K562 (cell line): ENCODE measurements at regions not wholly inside any gene's neighbourhood (a gene's known extent, or its start where the extent isn't known, plus 50 kb on each side); places are given as distances from the start of the nearest gene placed in this dataset.

Experiments
- ATAC-seq: fragments of 200-7000 bp; cut with Tn5 transposase; 3 replicates; pipeline ENCODE4 v1.9.1; 2020; ENCODE audit warnings: moderate library complexity
- BruUV-seq: library from RNA; stranded (reverse); fragments of 400-500 nt; replicated peaks from 2 replicates; lab custom pipeline; 2021; lab: Mats Ljungman, UMichigan
- CTCF ChIA-PET: fragments of 300-600 bp; formaldehyde crosslinking; extraction: SDS; loops from one replicate; lab custom pipeline; 2021; ENCODE audit warnings: low intra/inter-chr PET ratio; lab: Yijun Ruan, JAX
- POLR2A ChIA-PET: fragments of 300-600, 350-650 bp; sonication (Branson Sonifier 250); formaldehyde crosslinking; extraction: SDS; loops from one replicate; lab custom pipeline; 2021; ENCODE audit warnings: antibody characterized with exemption, inconsistent platforms; lab: Yijun Ruan, JAX
- DNase-seq, 4 experiments: peaks; one replicate each; pipeline versions ENCODE4 v3.0.0 to v3.0.0-alpha.2; 2011 to 2018; ENCODE audit warnings: low spot score in 3 of 4, mixed read lengths in 3 of 4; ENCODE audit errors: extremely low read depth in 1 of 4
- FAIRE-seq: peaks from 2 replicates; lab custom pipeline; 2011; peaks lifted over from hg19 to GRCh38; lab: Jason Lieb, UNC
- H2AFZ ChIP-seq: 2 replicates; pipeline ENCODE4 v1.6.0; 2011; ENCODE audit warnings: low read depth, low read length, control low read depth, inconsistent platforms
- H3K27ac ChIP-seq: fragments of 200-600 bp; 3 replicates; pipeline ENCODE4 v1.8.0; 2011; ENCODE audit warnings: low read depth, mild to moderate bottlenecking, control low read depth, inconsistent platforms, low read length, moderate library complexity, mixed read lengths; ENCODE audit errors: extremely low read depth
- H3K27me3 ChIP-seq, 2 experiments: fragments of 300-600 bp in 1 of 2; 2 replicates in 1 of 2; 3 replicates in 1 of 2; pipeline versions ENCODE4 v1.6.0 to v1.8.0; 2011; ENCODE audit warnings: inconsistent platforms in 2 of 2, low read length in 2 of 2, mild to moderate bottlenecking in 1 of 2, mixed read lengths in 1 of 2, moderate library complexity in 1 of 2; ENCODE audit not compliant: control insufficient read depth in 2 of 2, insufficient read depth in 2 of 2
- H3K36me3 ChIP-seq: fragments of 300-600 bp; 3 replicates; pipeline ENCODE4 v1.8.0; 2011; ENCODE audit warnings: mild to moderate bottlenecking, low read length, inconsistent platforms; ENCODE audit not compliant: control insufficient read depth, insufficient read depth
- H3K4me1 ChIP-seq, 2 experiments: fragments of 200-600 bp in 1 of 2; replicated peaks in 1 of 2; 2 replicates in 1 of 2; 3 replicates in 1 of 2; pipeline versions ENCODE4 v1.5.1 to v1.8.0; 2011; ENCODE audit warnings: inconsistent platforms in 2 of 2, low read length in 2 of 2, mild to moderate bottlenecking in 1 of 2, mixed read lengths in 1 of 2, moderate library complexity in 1 of 2; ENCODE audit not compliant: control insufficient read depth in 2 of 2, insufficient read depth in 2 of 2
- H3K4me2 ChIP-seq: 2 replicates; pipeline ENCODE4 v1.6.1; 2011; ENCODE audit warnings: low read length, control low read depth, inconsistent platforms, mixed read lengths; ENCODE audit not compliant: insufficient read depth
- H3K4me3 ChIP-seq: fragments of 200-600 bp; sonication (generic), shearing (Covaris generic); 2 replicates; pipeline ENCODE4 v1.5.1; 2016; ENCODE audit warnings: control low read depth, inconsistent platforms
- H3K79me2 ChIP-seq: fragments of 200-600 bp; 3 replicates; pipeline ENCODE4 v1.8.0; 2011; ENCODE audit warnings: low read length, inconsistent platforms; ENCODE audit not compliant: control insufficient read depth, insufficient read depth
- H3K9ac ChIP-seq, 2 experiments: 2 replicates each; pipeline versions ENCODE4 v1.6.0 to v1.6.1; 2011; ENCODE audit warnings: low read depth in 2 of 2, low read length in 2 of 2, control low read depth in 1 of 2, inconsistent platforms in 1 of 2, mild to moderate bottlenecking in 1 of 2, mixed read lengths in 1 of 2; ENCODE audit not compliant: insufficient read depth in 1 of 2
- H3K9me1 ChIP-seq: one replicate; pipeline ENCODE4 v1.6.0; 2011; ENCODE audit warnings: inconsistent platforms, mild to moderate bottlenecking, low read length, moderate library complexity; ENCODE audit not compliant: control insufficient read depth, insufficient read depth
- H3K9me3 ChIP-seq: replicated peaks from 2 replicates; pipeline ENCODE4 v1.5.1; 2011; ENCODE audit warnings: low read depth, low read length, inconsistent platforms; ENCODE audit not compliant: control insufficient read depth, insufficient read depth
- H4K20me1 ChIP-seq: replicated peaks from 2 replicates; pipeline ENCODE4 v1.6.1; 2011; ENCODE audit warnings: low read length, inconsistent platforms, mixed read lengths; ENCODE audit not compliant: control insufficient read depth, insufficient read depth
- CBX3 ChIP-seq, 2 experiments: IDR thresholded peaks; 1 replicate in 1 of 2; 2 replicates in 1 of 2; pipeline ENCODE4 v1.6.1; 2012; ENCODE audit warnings: inconsistent platforms in 2 of 2, low read length in 2 of 2, borderline replicate concordance in 1 of 2, control low read depth in 1 of 2
- HNRNPL ChIP-seq: fragments of 200-400 bp; formaldehyde crosslinking; IDR thresholded peaks from 2 replicates; pipeline ENCODE4 v1.6.1; 2017; ENCODE audit warnings: low read depth, mild to moderate bottlenecking, low read length
- KLF16 ChIP-seq: IDR thresholded peaks from 2 replicates; pipeline ENCODE4 v1.6.1; 2016; ENCODE audit warnings: antibody characterized with exemption
- PPARD ChIP-seq: fragments of 250-450 bp; sonication (Bioruptor Pico); IDR thresholded peaks from 2 replicates; pipeline ENCODE4 v1.8.0; 2022; ENCODE audit warnings: inconsistent platforms, mild to moderate bottlenecking, moderate library complexity
- RBM34 ChIP-seq: fragments of 200-400 bp; formaldehyde crosslinking; IDR thresholded peaks from 2 replicates; pipeline ENCODE4 v1.6.1; 2018; ENCODE audit warnings: low read length, borderline replicate concordance; ENCODE audit not compliant: insufficient read depth
- SIX5 ChIP-seq, 2 experiments: IDR thresholded peaks; 2 replicates each; pipeline ENCODE4 v1.6.1; 2011; ENCODE audit warnings: low read length in 2 of 2, borderline replicate concordance in 1 of 2, low read depth in 1 of 2, mild to moderate bottlenecking in 1 of 2, moderate library complexity in 1 of 2; ENCODE audit not compliant: insufficient read depth in 1 of 2
- TOE1 ChIP-seq, 2 experiments: fragments of 450-650 bp in 1 of 2; sonication (generic) in 1 of 2; formaldehyde crosslinking in 1 of 2; IDR thresholded peaks; 2 replicates each; pipeline versions ENCODE4 v1.7.1 to v1.8.0; 2016 to 2022; ENCODE audit warnings: borderline replicate concordance in 2 of 2, mild to moderate bottlenecking in 2 of 2, antibody characterized with exemption in 1 of 2, inconsistent platforms in 1 of 2, low read depth in 1 of 2, missing genetic modification reagents in 1 of 2, moderate library complexity in 1 of 2
- ZKSCAN1 ChIP-seq: fragments of 150-350 bp; IDR thresholded peaks from 2 replicates; pipeline ENCODE4 v1.6.1; 2016; ENCODE audit warnings: low read depth, low read length
- ZNF316 ChIP-seq: fragments of 450-650 bp; IDR thresholded peaks from 2 replicates; pipeline ENCODE4 v1.6.1; 2016
- WGBS: fragments of 100-300 bp; shearing (Covaris generic); methylation state at CpG from one replicate; pipeline ENCODE4 v1.1.6; 2016; ENCODE audit warnings: low coverage, mixed read lengths; ENCODE audit not compliant: insufficient coverage; ENCODE audit errors: missing lambda C conversion rate; 5-methylcytosine and 5-hydroxymethylcytosine counted together
- in situ Hi-C: fragments of 300-500 bp; cut with MboI; formaldehyde crosslinking; loops from 4 replicates; pipeline ENCODE4 v1.15.0; 2018; ENCODE audit warnings: inconsistent platforms, mixed read lengths
- intact Hi-C: fragments of 100-400 bp; cut with micrococcal nuclease; formaldehyde crosslinking; loops from 2 replicates; pipeline ENCODE4 v1.14.2; 2022
- TF ChIP-seq, protein P1 (sequence below): sonication (generic); formaldehyde crosslinking; IDR thresholded peaks from 2 replicates; pipeline ENCODE4 v1.8.0; 2023; ENCODE audit warnings: mild to moderate bottlenecking, missing genetic modification reagents
- TF ChIP-seq, protein P2 (sequence below): IDR thresholded peaks from 2 replicates; pipeline ENCODE4 v1.6.1; 2011; ENCODE audit warnings: borderline replicate concordance, low read depth, mild to moderate bottlenecking, moderate library complexity, low read length; ENCODE audit not compliant: insufficient read depth, poor library complexity, severe bottlenecking
- TF ChIP-seq, protein P3 (sequence below): fragments of 450-650 bp; formaldehyde crosslinking; IDR thresholded peaks from 2 replicates; pipeline ENCODE4 v1.4.0; 2020; ENCODE audit warnings: mild to moderate bottlenecking, moderate library complexity

DNA sequence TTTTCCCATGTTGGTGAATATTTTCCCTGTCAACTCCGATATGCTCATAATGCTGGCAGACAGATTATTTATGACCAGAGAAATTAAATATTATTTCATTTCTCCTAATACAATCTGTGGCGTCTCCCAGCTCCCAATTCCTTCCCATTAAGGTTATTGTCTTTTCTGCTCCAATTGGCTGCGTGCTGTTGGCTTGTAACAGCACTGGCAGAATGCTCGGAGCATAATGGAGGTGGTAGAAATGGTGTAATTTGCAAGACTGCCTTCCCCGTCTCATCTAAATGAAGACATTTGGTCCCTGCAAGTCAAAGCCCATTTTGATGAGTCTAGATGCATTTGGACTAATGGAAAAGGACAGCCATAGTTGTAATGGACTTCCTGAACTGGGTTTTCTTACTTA lies 601.7 kb downstream of the BRINP1 start:
- H3K4me1 ChIP-seq: no peaks in the 10 kb centered on the region
- no peak overlapping the region for H3K27ac ChIP-seq
- no peaks in the 10 kb centered on the region for H3K79me2 ChIP-seq
- 1% methylated on average over 5 of the region's 5 CpGs for whole genome bisulfite sequencing
- in situ Hi-C loops: no loop called here
- H4K20me1 ChIP-seq: no peaks in the 10 kb centered on the region
- FAIRE-seq (no peak), ATAC-seq (no peak), DNase-seq (no peak)
- intact Hi-C loops: no loop called here
- no peak overlapping the region for H3K4me3 ChIP-seq
- POLR2A ChIA-PET: no interaction called here
- no peaks in the 10 kb centered on the region for H3K36me3 ChIP-seq
- no TSS peak for BruUV-seq
- H3K27me3 ChIP-seq: no peaks in the 10 kb centered on the region
- TF ChIP-seq ZNF316: no peak
- no peak for TF ChIP-seq ZKSCAN1
- no peak for TF ChIP-seq HNRNPL
- TF ChIP-seq TOE1 (IDR thresholded peaks at IDR 0.05; ENCODE audit: borderline replicate concordance): no peak
- TF ChIP-seq TOE1 (CRISPR knock-in tag; IDR thresholded peaks at IDR 0.05; ENCODE audit: borderline replicate concordance, low read depth): no peak
- TF ChIP-seq, protein P1, sequence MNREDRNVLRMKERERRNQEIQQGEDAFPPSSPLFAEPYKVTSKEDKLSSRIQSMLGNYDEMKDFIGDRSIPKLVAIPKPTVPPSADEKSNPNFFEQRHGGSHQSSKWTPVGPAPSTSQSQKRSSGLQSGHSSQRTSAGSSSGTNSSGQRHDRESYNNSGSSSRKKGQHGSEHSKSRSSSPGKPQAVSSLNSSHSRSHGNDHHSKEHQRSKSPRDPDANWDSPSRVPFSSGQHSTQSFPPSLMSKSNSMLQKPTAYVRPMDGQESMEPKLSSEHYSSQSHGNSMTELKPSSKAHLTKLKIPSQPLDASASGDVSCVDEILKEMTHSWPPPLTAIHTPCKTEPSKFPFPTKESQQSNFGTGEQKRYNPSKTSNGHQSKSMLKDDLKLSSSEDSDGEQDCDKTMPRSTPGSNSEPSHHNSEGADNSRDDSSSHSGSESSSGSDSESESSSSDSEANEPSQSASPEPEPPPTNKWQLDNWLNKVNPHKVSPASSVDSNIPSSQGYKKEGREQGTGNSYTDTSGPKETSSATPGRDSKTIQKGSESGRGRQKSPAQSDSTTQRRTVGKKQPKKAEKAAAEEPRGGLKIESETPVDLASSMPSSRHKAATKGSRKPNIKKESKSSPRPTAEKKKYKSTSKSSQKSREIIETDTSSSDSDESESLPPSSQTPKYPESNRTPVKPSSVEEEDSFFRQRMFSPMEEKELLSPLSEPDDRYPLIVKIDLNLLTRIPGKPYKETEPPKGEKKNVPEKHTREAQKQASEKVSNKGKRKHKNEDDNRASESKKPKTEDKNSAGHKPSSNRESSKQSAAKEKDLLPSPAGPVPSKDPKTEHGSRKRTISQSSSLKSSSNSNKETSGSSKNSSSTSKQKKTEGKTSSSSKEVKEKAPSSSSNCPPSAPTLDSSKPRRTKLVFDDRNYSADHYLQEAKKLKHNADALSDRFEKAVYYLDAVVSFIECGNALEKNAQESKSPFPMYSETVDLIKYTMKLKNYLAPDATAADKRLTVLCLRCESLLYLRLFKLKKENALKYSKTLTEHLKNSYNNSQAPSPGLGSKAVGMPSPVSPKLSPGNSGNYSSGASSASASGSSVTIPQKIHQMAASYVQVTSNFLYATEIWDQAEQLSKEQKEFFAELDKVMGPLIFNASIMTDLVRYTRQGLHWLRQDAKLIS (CRISPR knock-in tag): no peak
- TF ChIP-seq KLF16: no peak
- TF ChIP-seq, protein P2, sequence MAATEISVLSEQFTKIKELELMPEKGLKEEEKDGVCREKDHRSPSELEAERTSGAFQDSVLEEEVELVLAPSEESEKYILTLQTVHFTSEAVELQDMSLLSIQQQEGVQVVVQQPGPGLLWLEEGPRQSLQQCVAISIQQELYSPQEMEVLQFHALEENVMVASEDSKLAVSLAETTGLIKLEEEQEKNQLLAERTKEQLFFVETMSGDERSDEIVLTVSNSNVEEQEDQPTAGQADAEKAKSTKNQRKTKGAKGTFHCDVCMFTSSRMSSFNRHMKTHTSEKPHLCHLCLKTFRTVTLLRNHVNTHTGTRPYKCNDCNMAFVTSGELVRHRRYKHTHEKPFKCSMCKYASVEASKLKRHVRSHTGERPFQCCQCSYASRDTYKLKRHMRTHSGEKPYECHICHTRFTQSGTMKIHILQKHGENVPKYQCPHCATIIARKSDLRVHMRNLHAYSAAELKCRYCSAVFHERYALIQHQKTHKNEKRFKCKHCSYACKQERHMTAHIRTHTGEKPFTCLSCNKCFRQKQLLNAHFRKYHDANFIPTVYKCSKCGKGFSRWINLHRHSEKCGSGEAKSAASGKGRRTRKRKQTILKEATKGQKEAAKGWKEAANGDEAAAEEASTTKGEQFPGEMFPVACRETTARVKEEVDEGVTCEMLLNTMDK: no peak
- TF ChIP-seq, protein P3, sequence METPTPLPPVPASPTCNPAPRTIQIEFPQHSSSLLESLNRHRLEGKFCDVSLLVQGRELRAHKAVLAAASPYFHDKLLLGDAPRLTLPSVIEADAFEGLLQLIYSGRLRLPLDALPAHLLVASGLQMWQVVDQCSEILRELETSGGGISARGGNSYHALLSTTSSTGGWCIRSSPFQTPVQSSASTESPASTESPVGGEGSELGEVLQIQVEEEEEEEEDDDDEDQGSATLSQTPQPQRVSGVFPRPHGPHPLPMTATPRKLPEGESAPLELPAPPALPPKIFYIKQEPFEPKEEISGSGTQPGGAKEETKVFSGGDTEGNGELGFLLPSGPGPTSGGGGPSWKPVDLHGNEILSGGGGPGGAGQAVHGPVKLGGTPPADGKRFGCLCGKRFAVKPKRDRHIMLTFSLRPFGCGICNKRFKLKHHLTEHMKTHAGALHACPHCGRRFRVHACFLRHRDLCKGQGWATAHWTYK: no peak
- no peak for TF ChIP-seq CBX3 (IDR thresholded peaks at IDR 0.05; ENCODE audit: borderline replicate concordance in 1 of 2, low read length in 2 of 2)
- no peak for TF ChIP-seq RBM34
- TF ChIP-seq PPARD (CRISPR knock-in tag): no peak
- no peak for TF ChIP-seq SIX5 (IDR thresholded peaks at IDR 0.05; ENCODE audit: borderline replicate concordance in 1 of 2, insufficient read depth in 1 of 2, low read depth in 1 of 2, low read length in 2 of 2)
- H3K9me3 ChIP-seq: no peaks in the 10 kb centered on the region
- no peak overlapping the region for H3K4me2 ChIP-seq
- CTCF ChIA-PET: no interaction called here
- no peak overlapping the region for H3K9ac ChIP-seq
- no peaks in the 10 kb centered on the region for H3K9me1 ChIP-seq
- H2AFZ ChIP-seq: no peak overlapping the region
